Brain microvascular endothelial cell (primary cell): ENCODE measurements at regions not wholly inside any gene's neighbourhood (a gene's known extent, or its start where the extent isn't known, plus 50 kb on each side); places are given as distances from the start of the nearest gene placed in this dataset.

ENCODE experiments used
- DNase-seq: peaks from one replicate; pipeline ENCODE4 v3.0.0-alpha.2; 2020
- H3K27ac ChIP-seq: fragments of 250-450 bp; sonication (Bioruptor Pico); 2 replicates; pipeline ENCODE4 v1.5.1; 2020; ENCODE audit warnings: mild to moderate bottlenecking, moderate library complexity
- H3K27me3 ChIP-seq: fragments of 250-450 bp; sonication (Bioruptor Pico); replicated peaks from 2 replicates; pipeline ENCODE4 v1.5.1; 2020; ENCODE audit warnings: mild to moderate bottlenecking
- H3K36me3 ChIP-seq: fragments of 250-450 bp; sonication (Bioruptor Pico); replicated peaks from 2 replicates; pipeline ENCODE4 v1.5.1; 2020; ENCODE audit warnings: mild to moderate bottlenecking
- H3K4me3 ChIP-seq: 2 replicates; pipeline ENCODE4 v1.5.1; 2011; ENCODE audit warnings: low read depth, mild to moderate bottlenecking, control low read depth, low read length, moderate library complexity
- CTCF ChIP-seq: IDR thresholded peaks from 2 replicates; pipeline ENCODE4 v1.5.1; 2011; ENCODE audit warnings: low read depth, mild to moderate bottlenecking, moderate library complexity, low read length, control low read depth, inconsistent platforms; ENCODE audit errors: missing control alignments
- in situ Hi-C: cut with HindIII; loops from 2 replicates; pipeline ENCODE4 v1.10.0; 2017; ENCODE audit warnings: low sequenced_read_pairs, low pct_ligation_motif_present

DNA sequence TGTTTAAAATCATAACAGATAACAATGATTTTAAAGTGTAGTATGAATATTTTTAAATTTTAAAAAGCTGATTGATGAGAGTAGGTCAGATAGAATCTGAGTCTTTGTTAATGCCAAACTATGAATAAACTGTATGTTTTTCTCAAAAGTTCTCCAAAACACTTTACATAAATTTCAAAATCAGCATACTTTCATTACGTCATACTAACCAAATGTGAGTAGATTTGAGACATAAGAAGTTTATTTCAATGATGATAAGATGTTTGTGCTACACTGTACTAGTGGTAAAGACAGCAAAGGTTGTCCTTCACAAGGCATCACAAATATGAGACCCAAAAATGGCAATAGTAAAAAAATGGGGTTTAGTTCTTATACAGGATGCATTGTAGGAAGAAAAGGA lies 1342.9 kb downstream of the SI start:
- in situ Hi-C loops = no loop called here
- no peaks in the 10 kb centered on the region for H3K27me3 ChIP-seq
- H3K36me3 ChIP-seq = no peaks in the 10 kb centered on the region
- H3K27ac ChIP-seq = no peak overlapping the region
- TF ChIP-seq CTCF = no peak
- no peak overlapping the region for H3K4me3 ChIP-seq
- no peak for DNase-seq

- TF ChIP-seq CTCF = no peak
- no peak for DNase-seq
- in situ Hi-C loops = no loop called here
- H3K36me3 ChIP-seq = no peaks in the 10 kb centered on the region
- H3K4me3 ChIP-seq = no peak overlapping the region
- H3K27me3 ChIP-seq = no peaks in the 10 kb centered on the region
- H3K27ac ChIP-seq = no peak overlapping the region
Measured at GRCh38 chr3:163730684-163731083, 1347.6 kb downstream of the SI start.

DNA sequence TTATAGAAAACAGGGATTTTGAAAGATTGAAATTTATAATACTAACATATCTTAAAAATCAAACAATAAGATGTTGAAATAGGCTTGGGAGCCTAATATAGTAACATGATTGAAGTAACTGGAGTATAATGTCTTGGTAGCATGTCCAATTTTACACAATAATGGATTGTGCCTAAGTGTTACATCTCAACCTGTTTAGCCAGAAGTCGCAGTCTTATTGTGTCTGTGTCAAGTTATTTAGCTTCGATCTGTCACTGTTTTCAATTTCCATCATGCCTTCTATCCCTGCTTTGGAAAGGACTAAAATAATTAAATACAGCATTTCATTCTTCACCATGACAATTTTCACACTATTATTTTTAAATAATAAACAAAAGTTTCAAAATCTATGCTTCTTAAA lies 1352.2 kb downstream of the SI start:
- H3K27ac ChIP-seq = no peak overlapping the region
- TF ChIP-seq CTCF = no peak
- in situ Hi-C loops = no loop called here

GRCh38 chr3:163722405-163722804 lies 1355.9 kb downstream of the SI start:
- no peak overlapping the region for H3K27ac ChIP-seq
- in situ Hi-C loops = no loop called here
- H3K36me3 ChIP-seq = no peaks in the 10 kb centered on the region
- H3K4me3 ChIP-seq = no peak overlapping the region
- no peak for TF ChIP-seq CTCF
- DNase-seq = no peak
- H3K27me3 ChIP-seq = no peaks in the 10 kb centered on the region

More for the DNA sequence above, 1352.2 kb downstream of the SI start:
- Histone ChIP-seq H3K4me3 (no peak overlapping the region), H3K27me3 (no peaks in the 10 kb centered on the region), H3K36me3 (no peaks in the 10 kb centered on the region)
- no peak for DNase-seq

DNA sequence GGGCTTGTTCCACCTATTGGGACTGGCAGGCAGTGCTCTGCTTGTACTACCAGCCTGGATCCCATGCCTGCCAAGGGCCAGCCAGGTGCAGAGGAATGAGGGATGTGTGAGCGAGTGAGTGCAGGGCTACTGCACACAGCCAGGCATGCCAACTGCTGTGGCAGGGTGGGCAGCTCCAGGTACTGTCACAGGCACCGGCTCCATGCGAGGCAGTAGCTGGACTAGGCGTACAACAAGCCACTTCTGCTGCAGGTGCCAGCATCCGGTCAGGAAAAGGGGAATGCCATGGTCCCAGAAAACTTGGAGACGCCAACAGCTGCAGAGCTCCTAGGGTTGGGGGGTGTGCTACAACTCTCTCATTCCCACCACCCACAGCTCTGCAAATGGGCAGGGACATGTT lies 1356.7 kb downstream of the SI start:
- Histone ChIP-seq H3K4me3 (no peak overlapping the region), H3K27ac (no peak overlapping the region), H3K27me3 (no peaks in the 10 kb centered on the region), H3K36me3 (no peaks in the 10 kb centered on the region)
- in situ Hi-C loops = no loop called here
- no peak for TF ChIP-seq CTCF
- DNase-seq = no peak

- Histone ChIP-seq H3K27me3 (no peaks in the 10 kb centered on the region), H3K36me3 (no peaks in the 10 kb centered on the region), H3K4me3 (no peak overlapping the region), H3K27ac (no peak overlapping the region)
- TF ChIP-seq CTCF = no peak
- DNase-seq = no peak
- in situ Hi-C loops = no loop called here
Measured at GRCh38 chr3:163717377-163717776, 1360.9 kb downstream of the SI start.
